IMR-90 (cell line): ENCODE measurements at regions not wholly inside any gene's neighbourhood (a gene's known extent, or its start where the extent isn't known, plus 50 kb on each side); places are given as distances from the start of the nearest gene placed in this dataset.

Experiments used
- ATAC-seq: fragments of 200-7000 bp; cut with Tn5 transposase; 2 replicates; pipeline ENCODE4 v1.9.1; 2020; ENCODE audit warnings: low read depth, mild to moderate bottlenecking, moderate library complexity
- BruUV-seq: library from RNA; stranded (reverse); fragments of 400-500 nt; replicated peaks from 2 replicates; lab custom pipeline; 2021; lab: Mats Ljungman, UMichigan
- CTCF ChIA-PET: fragments of 300-600 bp; formaldehyde crosslinking; extraction: SDS; loops from one replicate; lab custom pipeline; 2021; ENCODE audit warnings: antibody characterized with exemption; lab: Yijun Ruan, JAX
- POLR2A ChIA-PET: fragments of 300-600 bp; sonication (Branson Sonifier 250); formaldehyde crosslinking; loops from one replicate; lab custom pipeline; 2022; ENCODE audit warnings: antibody characterized with exemption; ENCODE audit not compliant: unreplicated experiment; lab: Charles Lee
- DNase-seq: peaks from one replicate; pipeline ENCODE4 v3.0.0; 2013
- H2AFZ ChIP-seq: replicated peaks from 2 replicates; pipeline ENCODE3; 2013; ENCODE audit warnings: low read length, mild to moderate bottlenecking; ENCODE audit not compliant: poor library complexity
- H2AK5ac ChIP-seq: 2 replicates; pipeline ENCODE4 v1.6.1; 2013; ENCODE audit warnings: low read depth, low read length, inconsistent platforms
- H2AK9ac ChIP-seq: replicated peaks from 2 replicates; pipeline ENCODE3; 2013; ENCODE audit warnings: mild to moderate bottlenecking, low read depth, low read length, moderate library complexity; ENCODE audit not compliant: poor library complexity
- H2BK120ac ChIP-seq: 2 replicates; pipeline ENCODE4 v1.6.1; 2013; ENCODE audit warnings: low read depth, low read length, inconsistent platforms
- H2BK15ac ChIP-seq: 3 replicates; pipeline ENCODE4 v1.6.1; 2013; ENCODE audit warnings: low read depth, low read length, inconsistent platforms
- H2BK20ac ChIP-seq: 2 replicates; pipeline ENCODE4 v1.6.1; 2013; ENCODE audit warnings: low read depth, mild to moderate bottlenecking, inconsistent platforms, low read length, moderate library complexity
- H2BK5ac ChIP-seq: 2 replicates; pipeline ENCODE4 v1.6.1; 2013; ENCODE audit warnings: mild to moderate bottlenecking, low read depth, low read length, inconsistent platforms; ENCODE audit not compliant: poor library complexity, severe bottlenecking
- H3K14ac ChIP-seq: replicated peaks from 2 replicates; pipeline ENCODE4 v1.6.1; 2013; ENCODE audit warnings: low read depth, low read length, inconsistent platforms
- H3K18ac ChIP-seq: 2 replicates; pipeline ENCODE4 v1.6.1; 2013; ENCODE audit warnings: low read depth, low read length, control low read depth
- H3K23ac ChIP-seq: 2 replicates; pipeline ENCODE4 v1.6.1; 2013; ENCODE audit warnings: low read depth, low read length, inconsistent platforms
- H3K27ac ChIP-seq: 2 replicates; pipeline ENCODE4 v1.5.1; 2013; ENCODE audit warnings: mild to moderate bottlenecking, control low read depth, low read length; ENCODE audit not compliant: insufficient read depth
- H3K27me3 ChIP-seq: 2 replicates; pipeline ENCODE4 v1.6.1; 2013; ENCODE audit warnings: low read length; ENCODE audit not compliant: control insufficient read depth, insufficient read depth
- H3K36me3 ChIP-seq: 2 replicates; pipeline ENCODE4 v1.6.1; 2013; ENCODE audit warnings: low read length, mixed read lengths; ENCODE audit not compliant: control insufficient read depth, insufficient read depth
- H3K4ac ChIP-seq: 2 replicates; pipeline ENCODE4 v1.6.1; 2013; ENCODE audit warnings: low read depth, low read length, inconsistent platforms
- H3K4me1 ChIP-seq: 2 replicates; pipeline ENCODE4 v1.6.1; 2013; ENCODE audit warnings: low read length, mixed read lengths; ENCODE audit not compliant: control insufficient read depth, insufficient read depth
- H3K4me2 ChIP-seq: 2 replicates; pipeline ENCODE4 v1.6.1; 2013; ENCODE audit warnings: low read depth, mild to moderate bottlenecking, control low read depth, low read length, moderate library complexity
- H3K4me3 ChIP-seq: 2 replicates; pipeline ENCODE4 v1.5.1; 2013; ENCODE audit warnings: low read depth, mild to moderate bottlenecking, control low read depth, low read length, moderate library complexity; ENCODE audit not compliant: insufficient read depth
- H3K56ac ChIP-seq: 2 replicates; pipeline ENCODE4 v1.6.1; 2013; ENCODE audit warnings: low read length, inconsistent platforms; ENCODE audit not compliant: insufficient read depth; ENCODE audit errors: extremely low read depth
- H3K79me1 ChIP-seq, 2 experiments: 2 replicates each; pipeline ENCODE4 v1.6.1; 2013; ENCODE audit warnings: low read length in 2 of 2, inconsistent platforms in 1 of 2, low read depth in 1 of 2
- H3K9ac ChIP-seq: 2 replicates; pipeline ENCODE4 v1.6.1; 2013; ENCODE audit warnings: low read depth, low read length, control low read depth
- H3K9me1 ChIP-seq: 2 replicates; pipeline ENCODE4 v1.6.1; 2013; ENCODE audit warnings: low read length, inconsistent platforms; ENCODE audit not compliant: insufficient read depth
- H3K9me3 ChIP-seq: 2 replicates; pipeline ENCODE4 v1.6.1; 2013; ENCODE audit warnings: low read length; ENCODE audit not compliant: control insufficient read depth, insufficient read depth
- H4K20me1 ChIP-seq: 2 replicates; pipeline ENCODE4 v1.6.1; 2013; ENCODE audit warnings: low read length, inconsistent platforms; ENCODE audit not compliant: insufficient read depth
- H4K5ac ChIP-seq: 2 replicates; pipeline ENCODE4 v1.6.1; 2013; ENCODE audit warnings: mild to moderate bottlenecking, low read depth, low read length, control low read depth
- H4K8ac ChIP-seq, 2 experiments: 2 replicates each; pipeline ENCODE4 v1.6.1; 2013; ENCODE audit warnings: low read depth in 2 of 2, low read length in 2 of 2, control low read depth in 1 of 2, inconsistent platforms in 1 of 2
- H4K91ac ChIP-seq: 2 replicates; pipeline ENCODE4 v1.6.1; 2013; ENCODE audit warnings: low read depth, low read length, inconsistent platforms; ENCODE audit not compliant: insufficient read depth
- BHLHE40 ChIP-seq: fragments of 150-350 bp; IDR thresholded peaks from 2 replicates; pipeline ENCODE4 v1.6.1; 2016; ENCODE audit warnings: mild to moderate bottlenecking, low read depth, low read length
- CEBPB ChIP-seq: IDR thresholded peaks from 2 replicates; pipeline ENCODE4 v1.6.1; 2012; ENCODE audit warnings: low read depth, low read length, improper control_type of control experiment
- CHD1 ChIP-seq: IDR thresholded peaks from 2 replicates; pipeline ENCODE4 v1.6.1; 2012; ENCODE audit warnings: low read depth, low read length, improper control_type of control experiment
- ELK1 ChIP-seq: fragments of 150-350 bp; IDR thresholded peaks from 2 replicates; pipeline ENCODE4 v1.6.1; 2016; ENCODE audit warnings: low read depth, mild to moderate bottlenecking, low read length, moderate library complexity, borderline replicate concordance
- MAFK ChIP-seq: IDR thresholded peaks from 2 replicates; pipeline ENCODE4 v1.6.1; 2012; ENCODE audit warnings: low read depth, low read length, improper control_type of control experiment
- MXI1 ChIP-seq: IDR thresholded peaks from 2 replicates; pipeline ENCODE4 v1.6.1; 2012; ENCODE audit warnings: low read depth, mild to moderate bottlenecking, low read length, moderate library complexity, borderline replicate concordance
- NFE2L2 ChIP-seq: fragments of 150-350 bp; IDR thresholded peaks from 2 replicates; pipeline ENCODE4 v1.6.1; 2016; ENCODE audit warnings: low read depth, mild to moderate bottlenecking, low read length
- POLR2A ChIP-seq: IDR thresholded peaks from 2 replicates; pipeline ENCODE4 v1.6.1; 2012; ENCODE audit warnings: mild to moderate bottlenecking, low read depth, low read length
- RAD21 ChIP-seq: IDR thresholded peaks from 2 replicates; pipeline ENCODE4 v1.6.1; 2012; ENCODE audit warnings: low read length, improper control_type of control experiment
- RFX5 ChIP-seq: IDR thresholded peaks from 2 replicates; pipeline ENCODE4 v1.8.0; 2012; ENCODE audit warnings: low read depth, mild to moderate bottlenecking, low read length, moderate library complexity
- SMC3 ChIP-seq: fragments of 150-350 bp; IDR thresholded peaks from 2 replicates; pipeline ENCODE4 v1.6.1; 2016; ENCODE audit warnings: low read depth, mild to moderate bottlenecking, antibody characterized with exemption, low read length, moderate library complexity
- USF2 ChIP-seq: fragments of 150-350 bp; IDR thresholded peaks from 2 replicates; pipeline ENCODE4 v1.6.1; 2017; ENCODE audit warnings: mild to moderate bottlenecking, antibody characterized with exemption, low read length, low read depth
- WGBS, 2 experiments: methylation state at CpG; one replicate each; pipeline versions ENCODE4 v1.1.5 to v1.1.7; 2013; ENCODE audit warnings: missing lambda C conversion rate in 2 of 2; ENCODE audit not compliant: insufficient read length in 1 of 2; ENCODE audit errors: extremely low coverage in 2 of 2; 5-methylcytosine and 5-hydroxymethylcytosine counted together
- dilution Hi-C: fragments of 300-500 bp; cut with HindIII; formaldehyde crosslinking; loops from one replicate; pipeline ENCODE4 v1.14.3; 2018; ENCODE audit warnings: low sequenced_read_pairs; ENCODE audit not compliant: unreplicated experiment
- in situ Hi-C: fragments of 300-500 bp; cut with MboI; formaldehyde crosslinking; loops from 3 replicates; pipeline ENCODE4 v1.14.3; 2019; ENCODE audit warnings: low sequenced_read_pairs, inconsistent platforms, mixed read lengths
- intact Hi-C: fragments of 100-400 bp; cut with micrococcal nuclease; formaldehyde crosslinking; loops from 2 replicates; pipeline ENCODE4 v1.10.0; 2022

GRCh38 chr19:30880151-30880550, 469.1 kb downstream of the TSHZ3 start:
- intact Hi-C loops: no loop called here

More at GRCh38 chr19:30880151-30880550, 469.1 kb downstream of the TSHZ3 start:
- POLR2A ChIA-PET: no interaction called here
- no peak for ATAC-seq
- H2AK5ac ChIP-seq: no peak overlapping the region
- H3K14ac ChIP-seq: no peak overlapping the region
- DNase-seq: no peak
- dilution Hi-C loops: no loop called here
- H3K9ac ChIP-seq: no peak overlapping the region
- no peak overlapping the region for H3K23ac ChIP-seq
- WGBS, 2 experiments: no CpG with 5 or more reads among the region's 4 CpGs
- no TSS peak for BruUV-seq
- no peak overlapping the region for H3K4ac ChIP-seq
- no peaks in the 10 kb centered on the region for H3K9me3 ChIP-seq
- no peak overlapping the region for H3K4me2 ChIP-seq
- no peak overlapping the region for H3K56ac ChIP-seq
- no peak overlapping the region for H4K91ac ChIP-seq
- H3K18ac ChIP-seq: no peak overlapping the region
- H3K36me3 ChIP-seq: no peaks in the 10 kb centered on the region
- H4K5ac ChIP-seq: no peak overlapping the region
- no peaks in the 10 kb centered on the region for H4K20me1 ChIP-seq
- no peaks in the 10 kb centered on the region for H3K27me3 ChIP-seq
- no peak overlapping the region for H2BK15ac ChIP-seq
- H2BK20ac ChIP-seq: no peak overlapping the region
- H3K27ac ChIP-seq: no peak overlapping the region
- H3K4me3 ChIP-seq: no peak overlapping the region
- no peaks in the 10 kb centered on the region for H3K4me1 ChIP-seq
- no peaks in the 10 kb centered on the region for H3K9me1 ChIP-seq
- no peak overlapping the region for H2BK120ac ChIP-seq
- H2BK5ac ChIP-seq: no peak overlapping the region
- CTCF ChIA-PET: no interaction called here
- no peak overlapping the region for H2AFZ ChIP-seq
- H2AK9ac ChIP-seq: no peak overlapping the region
- in situ Hi-C loops: no loop called here
- TF ChIP-seq RFX5: no peak
- no peak for TF ChIP-seq CEBPB
- TF ChIP-seq POLR2A: no peak
- TF ChIP-seq USF2: no peak
- TF ChIP-seq BHLHE40: no peak
- TF ChIP-seq NFE2L2: no peak
- TF ChIP-seq MXI1: no peak
- TF ChIP-seq MAFK: no peak
- TF ChIP-seq SMC3: no peak
- no peak for TF ChIP-seq CHD1
- no peak for TF ChIP-seq RAD21
- TF ChIP-seq ELK1: no peak
- no peaks in the 10 kb centered on the region for H3K79me1 ChIP-seq
- H4K8ac ChIP-seq: no peak overlapping the region
